B cell (primary cell): ENCODE measurements at regions not wholly inside any gene's neighbourhood (a gene's known extent, or its start where the extent isn't known, plus 50 kb on each side); places are given as distances from the start of the nearest gene placed in this dataset.

Source experiments
- CTCF ChIP-seq: fragments of 200-600 bp; IDR thresholded peaks from one replicate; pipeline ENCODE4 v1.8.0; 2022; ENCODE audit warnings: antibody characterized with exemption, mild to moderate bottlenecking
- EZH2 ChIP-seq: IDR thresholded peaks from 2 replicates; pipeline ENCODE4 v1.6.1; 2012; ENCODE audit warnings: borderline replicate concordance, low read depth, mild to moderate bottlenecking, moderate library complexity, low read length; ENCODE audit not compliant: insufficient read depth, poor library complexity, severe bottlenecking

GRCh38 chr5:174293006-174293405 lies 247.5 kb downstream of the NSG2 start:
- no peak for TF ChIP-seq CTCF
- no peak for TF ChIP-seq EZH2
